ENCODE measurements at regions not wholly inside any gene's neighbourhood (a gene's known extent, or its start where the extent isn't known, plus 50 kb on each side); places are given as distances from the start of the nearest gene placed in this dataset.
"Not testable (repeated sequence)": the region's sequence is repeated elsewhere in the genome, so short reads cannot be mapped to it uniquely, and the experiment has no call there.

- TF ChIP-seq EP300 (IDR thresholded peaks at IDR 0.05) (no peak), FOSB (CRISPR knock-in tag; IDR thresholded peaks at IDR 0.05) (no peak), NR3C1 (IDR thresholded peaks at IDR 0.05) (no peak), RARB (CRISPR knock-in tag; IDR thresholded peaks at IDR 0.05) (no peak), JUNB (IDR thresholded peaks at IDR 0.05) (no peak), ZC3H11A (IDR thresholded peaks at IDR 0.05) (no peak), ELK1 (IDR thresholded peaks at IDR 0.05; ENCODE audit: low read depth, low read length) (no peak), CHD4 (IDR thresholded peaks at IDR 0.05; ENCODE audit: borderline replicate concordance) (no peak), RFX5 (IDR thresholded peaks at IDR 0.05) (no peak), CEBPB (IDR thresholded peaks at IDR 0.05) (no peak), HOXB13 (CRISPR knock-in tag; IDR thresholded peaks at IDR 0.05; ENCODE audit: low read depth) (no peak), RAD21 (conservative IDR thresholded peaks at IDR 0.05 in 1 of 2, IDR thresholded peaks at IDR 0.05 in 1 of 2) (no peak), SREBF2 (IDR thresholded peaks at IDR 0.05) (no peak), EHF (CRISPR knock-in tag; IDR thresholded peaks at IDR 0.05) (no peak)
- TF ChIP-seq, protein P1, sequence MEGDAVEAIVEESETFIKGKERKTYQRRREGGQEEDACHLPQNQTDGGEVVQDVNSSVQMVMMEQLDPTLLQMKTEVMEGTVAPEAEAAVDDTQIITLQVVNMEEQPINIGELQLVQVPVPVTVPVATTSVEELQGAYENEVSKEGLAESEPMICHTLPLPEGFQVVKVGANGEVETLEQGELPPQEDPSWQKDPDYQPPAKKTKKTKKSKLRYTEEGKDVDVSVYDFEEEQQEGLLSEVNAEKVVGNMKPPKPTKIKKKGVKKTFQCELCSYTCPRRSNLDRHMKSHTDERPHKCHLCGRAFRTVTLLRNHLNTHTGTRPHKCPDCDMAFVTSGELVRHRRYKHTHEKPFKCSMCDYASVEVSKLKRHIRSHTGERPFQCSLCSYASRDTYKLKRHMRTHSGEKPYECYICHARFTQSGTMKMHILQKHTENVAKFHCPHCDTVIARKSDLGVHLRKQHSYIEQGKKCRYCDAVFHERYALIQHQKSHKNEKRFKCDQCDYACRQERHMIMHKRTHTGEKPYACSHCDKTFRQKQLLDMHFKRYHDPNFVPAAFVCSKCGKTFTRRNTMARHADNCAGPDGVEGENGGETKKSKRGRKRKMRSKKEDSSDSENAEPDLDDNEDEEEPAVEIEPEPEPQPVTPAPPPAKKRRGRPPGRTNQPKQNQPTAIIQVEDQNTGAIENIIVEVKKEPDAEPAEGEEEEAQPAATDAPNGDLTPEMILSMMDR (IDR thresholded peaks at IDR 0.05), result no peak
- H3K4me1 ChIP-seq, result no peaks in the 10 kb centered on the region
- WGBS (ENCODE audit: missing lambda C conversion rate), result 6% methylated on average over 3 of the region's 3 CpGs
- no peak for DNase-seq (ENCODE audit: low read depth in 1 of 2, low spot score in 1 of 2)
- H3K9me3 ChIP-seq, result no peaks in the 10 kb centered on the region
- no peak for ATAC-seq
- FAIRE-seq, result no peak
- no peak overlapping the region for H3K4me3 ChIP-seq
- H3K4me2 ChIP-seq, result no peak overlapping the region
- ChIA-PET CTCF (no interaction called here), POLR2A (no interaction called here)
- H3K27ac ChIP-seq, result no peak overlapping the region
Measured at GRCh38 chr14:82035397-82035796, 501.7 kb upstream of the SEL1L start.

GRCh38 chr14:82038066-82038465, 504.4 kb upstream of the SEL1L start:
- H3K4me3 ChIP-seq; H3K4me1 ChIP-seq; CTCF ChIA-PET; H3K9me3 ChIP-seq; POLR2A ChIA-PET; H3K27ac ChIP-seq; DNase-seq (ENCODE audit: low read depth in 1 of 2, low spot score in 1 of 2); H3K4me2 ChIP-seq; ATAC-seq; FAIRE-seq: not testable (repeated sequence)
- 2% methylated on average over 3 of the region's 3 CpGs for WGBS (ENCODE audit: missing lambda C conversion rate)
- peak; percentile 35 for TF ChIP-seq ZC3H11A (IDR thresholded peaks at IDR 0.05)

- CTCF ChIA-PET, result no interaction called here
- TF ChIP-seq CHD4 (IDR thresholded peaks at IDR 0.05; ENCODE audit: borderline replicate concordance), result no peak
- no peak for TF ChIP-seq RFX5 (IDR thresholded peaks at IDR 0.05)
- 2% methylated on average over 1 of the region's 1 CpG for WGBS (ENCODE audit: missing lambda C conversion rate)
- H3K27ac ChIP-seq, result no peak overlapping the region
- no peaks in the 10 kb centered on the region for H3K4me1 ChIP-seq
- peaks cover 3% of the 10 kb centered on the region; the same call in 1 of the 3 replicates for H3K9me3 ChIP-seq
- H3K4me3 ChIP-seq, result no peak overlapping the region
- POLR2A ChIA-PET, result no interaction called here
- no peak for ATAC-seq
- no peak for FAIRE-seq
- DNase-seq (ENCODE audit: low read depth in 1 of 2, low spot score in 1 of 2), result no peak
- no peak overlapping the region for H3K4me2 ChIP-seq
Measured at GRCh38 chr14:82045339-82045738, 511.7 kb upstream of the SEL1L start.

DNA sequence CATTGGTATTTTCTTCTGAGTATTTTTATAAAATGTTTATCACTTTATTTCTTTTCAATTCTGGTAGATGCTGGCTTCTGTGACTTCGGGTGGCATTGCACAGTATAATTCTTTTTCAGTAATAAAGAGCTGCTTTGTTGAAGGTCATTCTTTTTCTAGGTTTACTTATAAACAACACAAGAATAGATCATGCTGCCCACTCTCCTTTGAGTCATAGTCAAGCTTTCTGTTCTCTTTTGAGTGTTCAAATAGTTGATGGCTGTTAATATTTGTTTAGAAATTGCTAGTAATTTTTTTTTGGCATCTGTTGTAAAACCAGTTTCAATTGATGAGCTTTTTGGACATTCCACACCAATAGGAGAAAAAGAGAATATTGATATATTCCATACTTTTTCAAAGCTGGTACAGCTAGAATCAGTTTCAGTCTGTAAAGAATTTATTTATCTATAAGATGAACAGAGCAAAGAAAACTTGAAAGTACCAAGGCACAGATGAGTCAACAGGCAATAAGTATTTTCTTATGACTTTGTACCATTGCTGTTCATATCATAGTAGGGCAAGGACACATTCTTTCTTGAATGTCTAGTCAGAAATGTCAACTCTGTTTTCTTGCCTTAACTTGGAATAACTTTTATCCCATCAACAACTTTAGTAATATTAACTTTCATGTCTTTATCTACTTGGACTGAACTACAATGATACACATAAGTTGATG, 513.0 kb upstream of the SEL1L start:
- Histone ChIP-seq H3K27ac (no peak overlapping the region), H3K9me3 (peaks cover 3% of the 10 kb centered on the region; the same call in 1 of the 3 replicates), H3K4me1 (no peaks in the 10 kb centered on the region), H3K4me2 (no peak overlapping the region), H3K4me3 (no peak overlapping the region)
- no peak for FAIRE-seq
- TF ChIP-seq, protein P2, sequence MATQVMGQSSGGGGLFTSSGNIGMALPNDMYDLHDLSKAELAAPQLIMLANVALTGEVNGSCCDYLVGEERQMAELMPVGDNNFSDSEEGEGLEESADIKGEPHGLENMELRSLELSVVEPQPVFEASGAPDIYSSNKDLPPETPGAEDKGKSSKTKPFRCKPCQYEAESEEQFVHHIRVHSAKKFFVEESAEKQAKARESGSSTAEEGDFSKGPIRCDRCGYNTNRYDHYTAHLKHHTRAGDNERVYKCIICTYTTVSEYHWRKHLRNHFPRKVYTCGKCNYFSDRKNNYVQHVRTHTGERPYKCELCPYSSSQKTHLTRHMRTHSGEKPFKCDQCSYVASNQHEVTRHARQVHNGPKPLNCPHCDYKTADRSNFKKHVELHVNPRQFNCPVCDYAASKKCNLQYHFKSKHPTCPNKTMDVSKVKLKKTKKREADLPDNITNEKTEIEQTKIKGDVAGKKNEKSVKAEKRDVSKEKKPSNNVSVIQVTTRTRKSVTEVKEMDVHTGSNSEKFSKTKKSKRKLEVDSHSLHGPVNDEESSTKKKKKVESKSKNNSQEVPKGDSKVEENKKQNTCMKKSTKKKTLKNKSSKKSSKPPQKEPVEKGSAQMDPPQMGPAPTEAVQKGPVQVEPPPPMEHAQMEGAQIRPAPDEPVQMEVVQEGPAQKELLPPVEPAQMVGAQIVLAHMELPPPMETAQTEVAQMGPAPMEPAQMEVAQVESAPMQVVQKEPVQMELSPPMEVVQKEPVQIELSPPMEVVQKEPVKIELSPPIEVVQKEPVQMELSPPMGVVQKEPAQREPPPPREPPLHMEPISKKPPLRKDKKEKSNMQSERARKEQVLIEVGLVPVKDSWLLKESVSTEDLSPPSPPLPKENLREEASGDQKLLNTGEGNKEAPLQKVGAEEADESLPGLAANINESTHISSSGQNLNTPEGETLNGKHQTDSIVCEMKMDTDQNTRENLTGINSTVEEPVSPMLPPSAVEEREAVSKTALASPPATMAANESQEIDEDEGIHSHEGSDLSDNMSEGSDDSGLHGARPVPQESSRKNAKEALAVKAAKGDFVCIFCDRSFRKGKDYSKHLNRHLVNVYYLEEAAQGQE (IDR thresholded peaks at IDR 0.05), result no peak
- ChIA-PET POLR2A (no interaction called here), CTCF (no interaction called here)
- 2% methylated on average over 1 of the region's 1 CpG for WGBS (ENCODE audit: missing lambda C conversion rate)
- DNase-seq (ENCODE audit: low read depth in 1 of 2, low spot score in 1 of 2), result no peak
- ATAC-seq, result no peak
